B cell (primary cell): ENCODE measurements at regions not wholly inside any gene's neighbourhood (a gene's known extent, or its start where the extent isn't known, plus 50 kb on each side); places are given as distances from the start of the nearest gene placed in this dataset.
"Not testable (repeated sequence)": the region's sequence is repeated elsewhere in the genome, so short reads cannot be mapped to it uniquely, and the experiment has no call there.

ENCODE experiments used
- ATAC-seq: fragments of 200-7000 bp; cut with Tn5 transposase; one replicate; pipeline ENCODE4 v1.10.0; 2021; ENCODE audit warnings: low read depth, mild to moderate bottlenecking, moderate number of reproducible peaks, moderate library complexity
- CTCF ChIA-PET: fragments of 350-600 bp; sonication (Branson Sonifier 250); formaldehyde crosslinking; loops from one replicate; lab custom pipeline; 2021; ENCODE audit warnings: antibody characterized with exemption, inconsistent platforms; lab: Charles Lee
- POLR2A ChIA-PET: fragments of 350-600 bp; sonication (Branson Sonifier 250); formaldehyde crosslinking; loops from one replicate; lab custom pipeline; 2021; ENCODE audit warnings: antibody characterized with exemption; lab: Charles Lee
- DNase-seq: peaks from one replicate; pipeline ENCODE4 v3.0.0; 2013
- H2AFZ ChIP-seq: 2 replicates; pipeline ENCODE4 v1.6.1; 2012; ENCODE audit warnings: mild to moderate bottlenecking, low read depth, low read length; ENCODE audit not compliant: insufficient read depth, poor library complexity, severe bottlenecking
- H3K27ac ChIP-seq, 2 donors: 1 replicate in 1 of 2; 2 replicates in 1 of 2; pipeline ENCODE4 v1.5.1; 2012 to 2013; ENCODE audit warnings: low read length in 2 of 2, mild to moderate bottlenecking in 2 of 2, moderate library complexity in 1 of 2
- H3K27me3 ChIP-seq, 4 experiments: fragments of 200-600 bp in 1 of 4; sonication (generic) in 1 of 4; replicated peaks in 1 of 4; 1 replicate in 2 of 4; 2 replicates in 2 of 4; pipeline versions ENCODE4 v1.6.1 to v1.7.0; 2013 to 2016; ENCODE audit warnings: low read length in 3 of 4, mild to moderate bottlenecking in 2 of 4, mixed read lengths in 1 of 4, moderate library complexity in 1 of 4; ENCODE audit not compliant: insufficient read depth in 4 of 4, control insufficient read depth in 3 of 4; ENCODE audit errors: control extremely low read depth in 1 of 4
- H3K36me3 ChIP-seq, 2 experiments: replicated peaks in 1 of 2; 1 replicate in 1 of 2; 2 replicates in 1 of 2; pipeline versions ENCODE4 v1.6.1 to v1.7.1; 2013; ENCODE audit warnings: low read length in 1 of 2; ENCODE audit not compliant: insufficient read depth in 2 of 2, control insufficient read depth in 1 of 2; ENCODE audit errors: control extremely low read depth in 1 of 2, extremely low read depth in 1 of 2
- H3K4me1 ChIP-seq, 2 donors: fragments of 200-600 bp in 1 of 2; sonication (generic) in 1 of 2; 1 replicate in 1 of 2; 2 replicates in 1 of 2; pipeline versions ENCODE4 v1.5.1 to v1.6.1; 2013 to 2017; ENCODE audit warnings: low read length in 2 of 2; ENCODE audit not compliant: control insufficient read depth in 2 of 2, insufficient read depth in 2 of 2
- H3K4me2 ChIP-seq: replicated peaks from 2 replicates; pipeline ENCODE3; 2012; ENCODE audit warnings: mild to moderate bottlenecking, low read depth, low read length; ENCODE audit not compliant: poor library complexity, severe bottlenecking
- H3K4me3 ChIP-seq, 5 experiments: fragments of 200-600 bp in 1 of 5; sonication (generic) in 1 of 5; 1 replicate in 3 of 5; 2 replicates in 2 of 5; pipeline versions ENCODE4 v1.5.1 to v1.7.0; 2011 to 2016; ENCODE audit warnings: low read length in 4 of 5, mild to moderate bottlenecking in 4 of 5, low read depth in 2 of 5, control low read depth in 1 of 5, moderate library complexity in 1 of 5; ENCODE audit not compliant: insufficient read depth in 1 of 5; ENCODE audit errors: control extremely low read depth in 1 of 5, extremely low read depth in 1 of 5
- H3K79me2 ChIP-seq: fragments of 200-600 bp; sonication (generic); one replicate; pipeline ENCODE4 v1.6.0; 2016; ENCODE audit warnings: low read length; ENCODE audit not compliant: control insufficient read depth, insufficient read depth
- H3K9ac ChIP-seq: fragments of 200-600 bp; sonication (generic); 2 replicates; pipeline ENCODE4 v1.6.1; 2017; ENCODE audit warnings: mild to moderate bottlenecking, low read length, moderate library complexity
- H3K9me3 ChIP-seq, 3 donors: one replicate each; pipeline versions ENCODE4 v1.6.1 to v1.7.1; 2013; ENCODE audit warnings: low read length in 2 of 3; ENCODE audit not compliant: control insufficient read depth in 2 of 3, insufficient read depth in 1 of 3; ENCODE audit errors: control extremely low read depth in 1 of 3
- H4K20me1 ChIP-seq: 2 replicates; pipeline ENCODE4 v1.6.0; 2012; ENCODE audit warnings: mild to moderate bottlenecking, low read length; ENCODE audit not compliant: insufficient read depth, control insufficient read depth, poor library complexity, severe bottlenecking
- H3K27ac Mint-ChIP-seq: one replicate; pipeline ENCODE4 v1.8.0; 2021; ENCODE audit warnings: mixed read lengths
- H3K27me3 Mint-ChIP-seq: one replicate; pipeline ENCODE4 v1.8.0; 2021; ENCODE audit warnings: mixed read lengths
- H3K4me1 Mint-ChIP-seq: one replicate; pipeline ENCODE4 v1.8.0; 2021; ENCODE audit warnings: mixed read lengths
- H3K4me3 Mint-ChIP-seq: one replicate; pipeline ENCODE4 v1.8.0; 2021; ENCODE audit warnings: mixed read lengths
- H3K9me3 Mint-ChIP-seq: one replicate; pipeline ENCODE4 v1.8.0; 2022; ENCODE audit warnings: mixed read lengths; ENCODE audit not compliant: insufficient read depth
- WGBS: methylation state at CpG from one replicate; pipeline ENCODE4 v1.1.5; 2013; ENCODE audit warnings: missing lambda C conversion rate; ENCODE audit not compliant: insufficient coverage; 5-methylcytosine and 5-hydroxymethylcytosine counted together
- intact Hi-C: fragments of 100-400 bp; cut with micrococcal nuclease; formaldehyde crosslinking; loops from one replicate; pipeline ENCODE4 v1.10.0; 2022

GRCh38 chr9:41653560-41654340 is 464.6 kb upstream of the ZNG1F start:
- H3K9me3 ChIP-seq, POLR2A ChIA-PET, H3K9me3 Mint-ChIP-seq, H3K27me3 ChIP-seq, H3K27ac ChIP-seq, H3K27ac Mint-ChIP-seq, H3K27me3 Mint-ChIP-seq, H3K4me1 Mint-ChIP-seq, H3K4me3 Mint-ChIP-seq, intact Hi-C loops, H2AFZ ChIP-seq, H3K79me2 ChIP-seq, H3K36me3 ChIP-seq, H3K4me2 ChIP-seq, CTCF ChIA-PET, H3K4me1 ChIP-seq, ATAC-seq, DNase-seq, H4K20me1 ChIP-seq, H3K9ac ChIP-seq: not testable (repeated sequence)
- peak overlapping the region in 1 of 5 experiments; percentile 27 for H3K4me3 ChIP-seq
- no CpG with 5 or more reads among the region's 21 CpGs for WGBS

GRCh38 chr9:41652800-41653199 is 463.7 kb upstream of the ZNG1F start:
- H3K27me3 Mint-ChIP-seq, H3K36me3 ChIP-seq, H3K9me3 ChIP-seq, H3K4me1 Mint-ChIP-seq, POLR2A ChIA-PET, H3K9ac ChIP-seq, H3K4me3 ChIP-seq, H3K27me3 ChIP-seq, H3K9me3 Mint-ChIP-seq, H3K4me2 ChIP-seq, DNase-seq, H3K79me2 ChIP-seq, H4K20me1 ChIP-seq, H3K4me1 ChIP-seq, H2AFZ ChIP-seq, intact Hi-C loops, H3K27ac ChIP-seq, ATAC-seq, H3K27ac Mint-ChIP-seq, CTCF ChIA-PET, H3K4me3 Mint-ChIP-seq: not testable (repeated sequence)
- WGBS = no CpG with 5 or more reads among the region's 17 CpGs

- H3K27ac Mint-ChIP-seq, H3K9me3 Mint-ChIP-seq, POLR2A ChIA-PET, H3K9me3 ChIP-seq, H3K4me3 Mint-ChIP-seq, DNase-seq, H3K27ac ChIP-seq, H3K4me3 ChIP-seq, H4K20me1 ChIP-seq, H3K36me3 ChIP-seq, intact Hi-C loops, H2AFZ ChIP-seq, H3K4me1 ChIP-seq, CTCF ChIA-PET, ATAC-seq, H3K4me2 ChIP-seq, H3K9ac ChIP-seq, H3K27me3 ChIP-seq, H3K4me1 Mint-ChIP-seq, H3K79me2 ChIP-seq, H3K27me3 Mint-ChIP-seq: not testable (repeated sequence)
- WGBS = 87% methylated on average over 7 of the region's 29 CpGs
Measured at GRCh38 chr9:41652100-41652713, 463.1 kb upstream of the ZNG1F start.

GRCh38 chr9:41650086-41650485 is 461.0 kb upstream of the ZNG1F start:
- H3K27me3 ChIP-seq, H3K9ac ChIP-seq, H3K4me1 Mint-ChIP-seq, H3K27ac ChIP-seq, ATAC-seq, intact Hi-C loops, H3K4me3 Mint-ChIP-seq, H3K4me2 ChIP-seq, DNase-seq, H3K27me3 Mint-ChIP-seq, CTCF ChIA-PET, H2AFZ ChIP-seq, H4K20me1 ChIP-seq, POLR2A ChIA-PET, H3K27ac Mint-ChIP-seq, H3K4me1 ChIP-seq, H3K36me3 ChIP-seq, H3K4me3 ChIP-seq, H3K9me3 Mint-ChIP-seq, H3K79me2 ChIP-seq, H3K9me3 ChIP-seq: not testable (repeated sequence)
- WGBS = no CpG with 5 or more reads among the region's 5 CpGs
